ENCODE measurements at regions not wholly inside any gene's neighbourhood (a gene's known extent, or its start where the extent isn't known, plus 50 kb on each side); places are given as distances from the start of the nearest gene placed in this dataset.

DNA sequence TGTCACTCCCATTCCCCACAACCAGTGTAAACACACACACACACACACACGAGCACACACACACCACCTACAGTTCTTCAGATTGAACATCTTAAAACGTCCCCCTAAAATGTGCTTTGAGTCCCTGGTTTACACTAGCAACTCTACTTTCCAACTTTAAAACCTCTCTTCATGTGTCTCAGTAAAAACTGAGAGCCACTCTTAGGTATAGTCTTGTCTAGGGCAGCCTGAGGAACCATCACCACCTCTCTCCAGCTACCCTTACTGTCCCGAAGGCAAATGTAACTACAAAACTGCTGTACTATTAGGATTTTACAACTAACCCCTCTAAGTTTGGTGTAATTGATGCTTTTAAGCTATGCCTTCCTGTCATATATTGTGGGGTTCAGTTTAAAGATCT, 1501.6 kb upstream of the MIR17HG start:
- Mint-ChIP-seq H3K27me3 (ENCODE audit: low read depth in 2 of 2) (no peaks in the 10 kb centered on the region), H3K4me3 (no peak overlapping the region), H3K27ac (no peak overlapping the region), H3K4me1 (no peaks in the 10 kb centered on the region), H3K36me3 (no peaks in the 10 kb centered on the region), H3K9me3 (peaks cover 10 to 16% of the 10 kb centered on the region in 2 donors)
- no peak for ATAC-seq
- Histone ChIP-seq H3K36me3 (ENCODE audit: control insufficient read depth, insufficient read depth, low read length) (no peaks in the 10 kb centered on the region), H3K27me3 (ENCODE audit: control insufficient read depth, insufficient read depth, low read length) (no peaks in the 10 kb centered on the region), H3K4me1 (ENCODE audit: control insufficient read depth, insufficient read depth, low read length) (no peaks in the 10 kb centered on the region), H3K9me3 (ENCODE audit: control insufficient read depth, insufficient read depth, low read length) (peaks cover 3% of the 10 kb centered on the region), H3K4me3 (ENCODE audit: low read length) (no peak overlapping the region), H3K27ac (ENCODE audit: low read length) (no peak overlapping the region)
- intact Hi-C loops (cut with micrococcal nuclease): no loop called here
- TF ChIP-seq, protein P1, sequence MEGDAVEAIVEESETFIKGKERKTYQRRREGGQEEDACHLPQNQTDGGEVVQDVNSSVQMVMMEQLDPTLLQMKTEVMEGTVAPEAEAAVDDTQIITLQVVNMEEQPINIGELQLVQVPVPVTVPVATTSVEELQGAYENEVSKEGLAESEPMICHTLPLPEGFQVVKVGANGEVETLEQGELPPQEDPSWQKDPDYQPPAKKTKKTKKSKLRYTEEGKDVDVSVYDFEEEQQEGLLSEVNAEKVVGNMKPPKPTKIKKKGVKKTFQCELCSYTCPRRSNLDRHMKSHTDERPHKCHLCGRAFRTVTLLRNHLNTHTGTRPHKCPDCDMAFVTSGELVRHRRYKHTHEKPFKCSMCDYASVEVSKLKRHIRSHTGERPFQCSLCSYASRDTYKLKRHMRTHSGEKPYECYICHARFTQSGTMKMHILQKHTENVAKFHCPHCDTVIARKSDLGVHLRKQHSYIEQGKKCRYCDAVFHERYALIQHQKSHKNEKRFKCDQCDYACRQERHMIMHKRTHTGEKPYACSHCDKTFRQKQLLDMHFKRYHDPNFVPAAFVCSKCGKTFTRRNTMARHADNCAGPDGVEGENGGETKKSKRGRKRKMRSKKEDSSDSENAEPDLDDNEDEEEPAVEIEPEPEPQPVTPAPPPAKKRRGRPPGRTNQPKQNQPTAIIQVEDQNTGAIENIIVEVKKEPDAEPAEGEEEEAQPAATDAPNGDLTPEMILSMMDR (IDR thresholded peaks at IDR 0.05): no peak
- no peak for DNase-seq
- WGBS (ENCODE audit: insufficient coverage): 58% methylated on average over 2 of the region's 3 CpGs

GRCh38 chr13:89846926-89847585, 1500.4 kb upstream of the MIR17HG start:
- Mint-ChIP-seq H3K36me3 (no peaks in the 10 kb centered on the region), H3K9me3 (peaks cover 10 to 16% of the 10 kb centered on the region in 2 donors), H3K4me3 (no peak overlapping the region), H3K27me3 (ENCODE audit: low read depth in 2 of 2) (no peaks in the 10 kb centered on the region), H3K27ac (no peak overlapping the region), H3K4me1 (no peaks in the 10 kb centered on the region)
- Histone ChIP-seq H3K36me3 (ENCODE audit: control insufficient read depth, insufficient read depth, low read length) (no peaks in the 10 kb centered on the region), H3K27me3 (ENCODE audit: control insufficient read depth, insufficient read depth, low read length) (no peaks in the 10 kb centered on the region), H3K4me1 (ENCODE audit: control insufficient read depth, insufficient read depth, low read length) (no peaks in the 10 kb centered on the region), H3K4me3 (ENCODE audit: low read length) (no peak overlapping the region), H3K27ac (ENCODE audit: low read length) (no peak overlapping the region), H3K9me3 (ENCODE audit: control insufficient read depth, insufficient read depth, low read length) (peaks cover 3% of the 10 kb centered on the region)
- DNase-seq: no peak
- ATAC-seq: no peak
- TF ChIP-seq, protein P1 (IDR thresholded peaks at IDR 0.05): no peak
- 75% methylated on average over 4 of the region's 4 CpGs for WGBS (ENCODE audit: insufficient coverage)
- intact Hi-C loops (cut with micrococcal nuclease): no loop called here

- Mint-ChIP-seq H3K27ac (no peak overlapping the region), H3K36me3 (no peaks in the 10 kb centered on the region), H3K4me3 (no peak overlapping the region), H3K9me3 (peaks cover 8 to 13% of the 10 kb centered on the region in 2 donors), H3K4me1 (no peaks in the 10 kb centered on the region), H3K27me3 (ENCODE audit: low read depth in 2 of 2) (no peaks in the 10 kb centered on the region)
- Histone ChIP-seq H3K4me1 (ENCODE audit: control insufficient read depth, insufficient read depth, low read length) (no peaks in the 10 kb centered on the region), H3K4me3 (ENCODE audit: low read length) (no peak overlapping the region), H3K9me3 (ENCODE audit: control insufficient read depth, insufficient read depth, low read length) (peaks cover 3% of the 10 kb centered on the region), H3K27me3 (ENCODE audit: control insufficient read depth, insufficient read depth, low read length) (no peaks in the 10 kb centered on the region), H3K27ac (ENCODE audit: low read length) (no peak overlapping the region), H3K36me3 (ENCODE audit: control insufficient read depth, insufficient read depth, low read length) (no peaks in the 10 kb centered on the region)
- intact Hi-C loops (cut with micrococcal nuclease): no loop called here
- TF ChIP-seq, protein P1 (IDR thresholded peaks at IDR 0.05): no peak
- no peak for ATAC-seq
- no peak for DNase-seq
Observed at GRCh38 chr13:89852570-89852969, 1494.9 kb upstream of the MIR17HG start.

GRCh38 chr13:89856512-89856911, 1491.0 kb upstream of the MIR17HG start:
- no peaks in the 10 kb centered on the region for H3K4me1 Mint-ChIP-seq
- H3K27ac Mint-ChIP-seq: no peak overlapping the region
- TF ChIP-seq, protein P1 (IDR thresholded peaks at IDR 0.05): no peak
- Histone ChIP-seq H3K36me3 (ENCODE audit: control insufficient read depth, insufficient read depth, low read length) (no peaks in the 10 kb centered on the region), H3K4me3 (ENCODE audit: low read length) (no peak overlapping the region), H3K4me1 (ENCODE audit: control insufficient read depth, insufficient read depth, low read length) (no peaks in the 10 kb centered on the region), H3K9me3 (ENCODE audit: control insufficient read depth, insufficient read depth, low read length) (no peaks in the 10 kb centered on the region), H3K27ac (ENCODE audit: low read length) (no peak overlapping the region), H3K27me3 (ENCODE audit: control insufficient read depth, insufficient read depth, low read length) (no peaks in the 10 kb centered on the region)
- no peak overlapping the region for H3K4me3 Mint-ChIP-seq
- DNase-seq (no peak), ATAC-seq (no peak)
- 92% methylated on average over 3 of the region's 4 CpGs for WGBS (ENCODE audit: insufficient coverage)
- no peaks in the 10 kb centered on the region for H3K27me3 Mint-ChIP-seq (ENCODE audit: low read depth in 2 of 2)
- H3K9me3 Mint-ChIP-seq: peaks cover 12 to 14% of the 10 kb centered on the region in 2 donors
- intact Hi-C loops (cut with micrococcal nuclease): no loop called here
- H3K36me3 Mint-ChIP-seq: peaks cover 10% of the 10 kb centered on the region
